Thoracic aorta (tissue), 2 donors: ENCODE measurements at regions not wholly inside any gene's neighbourhood (a gene's known extent, or its start where the extent isn't known, plus 50 kb on each side); places are given as distances from the start of the nearest gene placed in this dataset.

Source experiments
- ATAC-seq: fragments of 150-250 bp; one replicate; pipeline ENCODE4 v1.8.0; 2017; ENCODE audit warnings: low read depth; ENCODE audit not compliant: insufficient number of reproducible peaks, low FRiP score
- DNase-seq: peaks from one replicate; pipeline ENCODE4 v3.0.0-alpha.2; 2020; ENCODE audit warnings: low spot score
- H3K27ac ChIP-seq, 2 donors: fragments of 200-600 bp; sonication (generic); 1 replicate in 1 of 2; 2 replicates in 1 of 2; pipeline ENCODE4 v1.5.1; 2016; ENCODE audit warnings: mild to moderate bottlenecking in 2 of 2, moderate library complexity in 2 of 2
- H3K27me3 ChIP-seq: fragments of 200-600 bp; sonication (generic); replicated peaks from 2 replicates; pipeline ENCODE4 v1.6.0; 2016; ENCODE audit warnings: mild to moderate bottlenecking; ENCODE audit not compliant: insufficient read depth
- H3K36me3 ChIP-seq: fragments of 200-600 bp; sonication (generic); one replicate; pipeline ENCODE4 v1.5.1; 2016
- H3K4me1 ChIP-seq, 2 donors: fragments of 200-600 bp; sonication (generic); 1 replicate in 1 of 2; 2 replicates in 1 of 2; pipeline versions ENCODE4 v1.5.1 to v1.6.0; 2016; ENCODE audit warnings: low read depth in 2 of 2, mild to moderate bottlenecking in 1 of 2; ENCODE audit not compliant: control insufficient read depth in 1 of 2
- H3K4me3 ChIP-seq: fragments of 200-600 bp; sonication (generic); 2 replicates; pipeline ENCODE4 v1.5.1; 2016; ENCODE audit warnings: mild to moderate bottlenecking
- H3K9me3 ChIP-seq: fragments of 200-600 bp; sonication (generic); 2 replicates; pipeline ENCODE4 v1.5.1; 2016
- CTCF ChIP-seq: fragments of 200-600 bp; sonication (generic); IDR thresholded peaks from one replicate; pipeline ENCODE4 v1.5.1; 2019; ENCODE audit warnings: antibody characterized with exemption

- H3K27me3 ChIP-seq, result no peaks in the 10 kb centered on the region
- H3K9me3 ChIP-seq, result no peaks in the 10 kb centered on the region
- ATAC-seq (no peak), DNase-seq (no peak)
- no peak overlapping the region for H3K4me3 ChIP-seq
- no peak overlapping the region for H3K27ac ChIP-seq
- no peak for TF ChIP-seq CTCF
- H3K4me1 ChIP-seq, result peaks cover 0 to 3% of the 10 kb centered on the region in 2 donors
- no peaks in the 10 kb centered on the region for H3K36me3 ChIP-seq
These were observed 111.1 kb downstream of the OAT start for GRCh38 chr10:124307591-124307990.

- no peaks in the 10 kb centered on the region for H3K9me3 ChIP-seq
- H3K36me3 ChIP-seq, result no peaks in the 10 kb centered on the region
- DNase-seq, result no peak
- no peaks in the 10 kb centered on the region for H3K27me3 ChIP-seq
- peaks cover 0 to 3% of the 10 kb centered on the region in 2 donors for H3K4me1 ChIP-seq
- no peak for ATAC-seq
- no peak for TF ChIP-seq CTCF
- no peak overlapping the region for H3K27ac ChIP-seq
- no peak overlapping the region for H3K4me3 ChIP-seq
These were observed 111.8 kb downstream of the OAT start for GRCh38 chr10:124306922-124307371.

- TF ChIP-seq CTCF, result no peak
- Histone ChIP-seq H3K9me3 (no peaks in the 10 kb centered on the region), H3K36me3 (no peaks in the 10 kb centered on the region), H3K27ac (no peak overlapping the region), H3K4me1 (peaks cover 0 to 3% of the 10 kb centered on the region in 2 donors), H3K27me3 (no peaks in the 10 kb centered on the region), H3K4me3 (no peak overlapping the region)
- no peak for ATAC-seq
- DNase-seq, result no peak
These were observed 112.2 kb downstream of the OAT start for GRCh38 chr10:124306520-124306919.

GRCh38 chr10:124305984-124306383 lies 112.7 kb downstream of the OAT start:
- no peak for TF ChIP-seq CTCF
- H3K4me3 ChIP-seq, result no peak overlapping the region
- peaks cover 0 to 3% of the 10 kb centered on the region in 2 donors for H3K4me1 ChIP-seq
- H3K27ac ChIP-seq, result no peak overlapping the region
- no peaks in the 10 kb centered on the region for H3K27me3 ChIP-seq
- DNase-seq, result no peak
- H3K36me3 ChIP-seq, result no peaks in the 10 kb centered on the region
- ATAC-seq, result no peak
- H3K9me3 ChIP-seq, result no peaks in the 10 kb centered on the region

GRCh38 chr10:124305131-124305530 lies 113.6 kb downstream of the OAT start:
- Histone ChIP-seq H3K9me3 (no peaks in the 10 kb centered on the region), H3K4me3 (no peak overlapping the region), H3K27ac (no peak overlapping the region), H3K4me1 (peaks cover 0 to 3% of the 10 kb centered on the region in 2 donors), H3K36me3 (no peaks in the 10 kb centered on the region), H3K27me3 (no peaks in the 10 kb centered on the region)
- DNase-seq, result no peak
- ATAC-seq, result no peak
- TF ChIP-seq CTCF, result no peak
